Fibroblast of lung (primary cell): ENCODE measurements at regions not wholly inside any gene's neighbourhood (a gene's known extent, or its start where the extent isn't known, plus 50 kb on each side); places are given as distances from the start of the nearest gene placed in this dataset.

Experiments used
- DNase-seq, 2 donors: peaks; one replicate each; pipeline versions ENCODE4 v3.0.0 to v3.0.0-alpha.2; 2010; ENCODE audit warnings: low read depth in 2 of 2
- H2AFZ ChIP-seq: 2 replicates; pipeline ENCODE4 v1.5.1; 2012; ENCODE audit warnings: low read length, control low read depth, inconsistent platforms
- H3K27ac ChIP-seq: 2 replicates; pipeline ENCODE4 v1.5.1; 2011; ENCODE audit warnings: low read length, control low read depth; ENCODE audit not compliant: insufficient read depth
- H3K27me3 ChIP-seq: 2 replicates; pipeline ENCODE4 v1.5.1; 2011; ENCODE audit warnings: mild to moderate bottlenecking, low read length; ENCODE audit not compliant: control insufficient read depth, insufficient read depth
- H3K36me3 ChIP-seq: 2 replicates; pipeline ENCODE4 v1.5.1; 2011; ENCODE audit warnings: low read length; ENCODE audit not compliant: control insufficient read depth, insufficient read depth
- H3K4me1 ChIP-seq: 2 replicates; pipeline ENCODE4 v1.5.1; 2011; ENCODE audit warnings: low read length; ENCODE audit not compliant: control insufficient read depth, insufficient read depth; ENCODE audit errors: extremely low read depth
- H3K4me2 ChIP-seq: 2 replicates; pipeline ENCODE4 v1.5.1; 2011; ENCODE audit warnings: low read length, control low read depth; ENCODE audit not compliant: insufficient read depth; ENCODE audit errors: extremely low read depth
- H3K4me3 ChIP-seq, 4 experiments: fragments of 200-600 bp in 1 of 4; sonication (generic) in 1 of 4; replicated peaks in 1 of 4; 2 replicates each; pipeline ENCODE4 v1.5.1; 2011 to 2016; ENCODE audit warnings: low read length in 4 of 4, low read depth in 3 of 4, mild to moderate bottlenecking in 3 of 4, control low read depth in 2 of 4, inconsistent platforms in 1 of 4, mixed read lengths in 1 of 4; ENCODE audit not compliant: insufficient read depth in 1 of 4; ENCODE audit errors: control extremely low read depth in 1 of 4
- H3K79me2 ChIP-seq: 2 replicates; pipeline ENCODE4 v1.5.1; 2012; ENCODE audit warnings: mild to moderate bottlenecking, low read length, inconsistent platforms; ENCODE audit not compliant: control insufficient read depth, insufficient read depth
- H3K9ac ChIP-seq: 2 replicates; pipeline ENCODE4 v1.5.1; 2011; ENCODE audit warnings: mild to moderate bottlenecking, low read length, control low read depth; ENCODE audit not compliant: insufficient read depth
- H3K9me3 ChIP-seq: 2 replicates; pipeline ENCODE4 v1.5.1; 2012; ENCODE audit warnings: low read depth, low read length; ENCODE audit not compliant: control insufficient read depth, insufficient read depth
- H4K20me1 ChIP-seq: 2 replicates; pipeline ENCODE4 v1.5.1; 2011; ENCODE audit warnings: low read length; ENCODE audit not compliant: control insufficient read depth, insufficient read depth; ENCODE audit errors: extremely low read depth
- EZH2 ChIP-seq: IDR thresholded peaks from 2 replicates; pipeline ENCODE4 v1.5.1; 2012; ENCODE audit warnings: low read length, control low read depth, mild to moderate bottlenecking; ENCODE audit errors: missing control alignments
- TF ChIP-seq, protein P1 (sequence below), 2 donors: IDR thresholded peaks in 1 of 2; conservative IDR thresholded peaks in 1 of 2; 1 replicate in 1 of 2; 2 replicates in 1 of 2; pipeline ENCODE4 v1.5.1; 2011 to 2012; ENCODE audit warnings: low read length in 2 of 2, control low read depth in 1 of 2, inconsistent platforms in 1 of 2, low read depth in 1 of 2, mild to moderate bottlenecking in 1 of 2

DNA sequence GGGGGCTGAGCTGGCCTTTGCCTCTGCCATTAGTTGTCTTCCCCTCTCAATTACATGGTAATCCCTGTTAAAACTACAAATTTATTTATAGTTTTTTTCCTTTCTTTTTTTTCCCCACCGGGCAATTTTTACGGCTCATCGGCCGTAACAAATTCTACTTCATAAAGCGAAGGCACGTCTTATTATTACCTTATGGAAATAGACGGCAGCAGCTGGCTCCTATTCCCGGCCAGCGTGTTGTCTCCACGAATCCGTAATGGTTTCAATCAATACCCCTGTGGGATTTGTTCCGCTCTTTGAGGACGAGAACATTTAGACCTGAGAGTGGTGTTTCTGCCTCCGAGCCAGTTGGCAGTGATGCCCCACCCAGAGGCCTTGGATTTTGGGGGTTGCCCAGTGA lies 52.4 kb upstream of the IGSF21 start:
- no peaks in the 10 kb centered on the region for H3K36me3 ChIP-seq
- H3K27me3 ChIP-seq, result no peaks in the 10 kb centered on the region
- H3K9me3 ChIP-seq, result no peaks in the 10 kb centered on the region
- no peak overlapping the region for H2AFZ ChIP-seq
- H3K9ac ChIP-seq, result no peak overlapping the region
- no peak overlapping the region for H3K4me3 ChIP-seq
- no peaks in the 10 kb centered on the region for H4K20me1 ChIP-seq
- no peak for TF ChIP-seq EZH2
- TF ChIP-seq, protein P1, sequence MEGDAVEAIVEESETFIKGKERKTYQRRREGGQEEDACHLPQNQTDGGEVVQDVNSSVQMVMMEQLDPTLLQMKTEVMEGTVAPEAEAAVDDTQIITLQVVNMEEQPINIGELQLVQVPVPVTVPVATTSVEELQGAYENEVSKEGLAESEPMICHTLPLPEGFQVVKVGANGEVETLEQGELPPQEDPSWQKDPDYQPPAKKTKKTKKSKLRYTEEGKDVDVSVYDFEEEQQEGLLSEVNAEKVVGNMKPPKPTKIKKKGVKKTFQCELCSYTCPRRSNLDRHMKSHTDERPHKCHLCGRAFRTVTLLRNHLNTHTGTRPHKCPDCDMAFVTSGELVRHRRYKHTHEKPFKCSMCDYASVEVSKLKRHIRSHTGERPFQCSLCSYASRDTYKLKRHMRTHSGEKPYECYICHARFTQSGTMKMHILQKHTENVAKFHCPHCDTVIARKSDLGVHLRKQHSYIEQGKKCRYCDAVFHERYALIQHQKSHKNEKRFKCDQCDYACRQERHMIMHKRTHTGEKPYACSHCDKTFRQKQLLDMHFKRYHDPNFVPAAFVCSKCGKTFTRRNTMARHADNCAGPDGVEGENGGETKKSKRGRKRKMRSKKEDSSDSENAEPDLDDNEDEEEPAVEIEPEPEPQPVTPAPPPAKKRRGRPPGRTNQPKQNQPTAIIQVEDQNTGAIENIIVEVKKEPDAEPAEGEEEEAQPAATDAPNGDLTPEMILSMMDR (conservative IDR thresholded peaks at IDR 0.05 in 1 of 2, IDR thresholded peaks at IDR 0.05 in 1 of 2; ENCODE audit: low read depth in 1 of 2, low read length in 2 of 2), result no peak
- no peak for DNase-seq
- H3K27ac ChIP-seq, result no peak overlapping the region
- no peaks in the 10 kb centered on the region for H3K79me2 ChIP-seq
- H3K4me2 ChIP-seq, result no peak overlapping the region
- no peaks in the 10 kb centered on the region for H3K4me1 ChIP-seq

DNA sequence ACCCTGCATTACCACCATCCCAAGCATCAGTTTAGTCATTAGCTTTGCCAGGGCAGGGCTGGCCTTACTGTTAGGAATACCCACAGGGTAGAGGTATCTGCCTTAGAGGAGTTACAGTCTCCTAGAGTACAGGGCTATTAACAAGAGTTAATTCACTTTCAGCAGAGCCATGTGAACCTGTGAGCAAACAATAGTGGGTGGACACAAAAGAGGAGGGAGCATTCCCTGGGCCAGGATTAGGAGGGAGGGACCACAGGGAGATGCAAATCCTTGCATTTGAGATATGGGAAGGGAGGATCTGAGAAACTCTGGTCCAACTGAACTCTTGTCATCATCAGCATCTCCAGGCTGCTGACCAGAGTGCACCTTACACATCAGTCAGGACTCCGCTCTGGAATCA lies 51.1 kb upstream of the IGSF21 start:
- no peaks in the 10 kb centered on the region for H3K79me2 ChIP-seq
- H2AFZ ChIP-seq, result no peak overlapping the region
- H3K4me2 ChIP-seq, result no peak overlapping the region
- H3K9me3 ChIP-seq, result no peaks in the 10 kb centered on the region
- H3K27ac ChIP-seq, result no peak overlapping the region
- H3K4me1 ChIP-seq, result no peaks in the 10 kb centered on the region
- H4K20me1 ChIP-seq, result no peaks in the 10 kb centered on the region
- H3K4me3 ChIP-seq, result no peak overlapping the region
- no peak overlapping the region for H3K9ac ChIP-seq
- H3K36me3 ChIP-seq, result no peaks in the 10 kb centered on the region
- TF ChIP-seq, protein P1 (conservative IDR thresholded peaks at IDR 0.05 in 1 of 2, IDR thresholded peaks at IDR 0.05 in 1 of 2; ENCODE audit: low read depth in 1 of 2, low read length in 2 of 2), result no peak
- no peak for TF ChIP-seq EZH2
- DNase-seq, result no peak
- no peaks in the 10 kb centered on the region for H3K27me3 ChIP-seq

- no peak for TF ChIP-seq EZH2
- TF ChIP-seq, protein P1 (conservative IDR thresholded peaks at IDR 0.05 in 1 of 2, IDR thresholded peaks at IDR 0.05 in 1 of 2; ENCODE audit: low read depth in 1 of 2, low read length in 2 of 2), result no peak
- no peak overlapping the region for H3K9ac ChIP-seq
- H3K4me1 ChIP-seq, result no peaks in the 10 kb centered on the region
- H3K36me3 ChIP-seq, result no peaks in the 10 kb centered on the region
- H4K20me1 ChIP-seq, result no peaks in the 10 kb centered on the region
- no peaks in the 10 kb centered on the region for H3K9me3 ChIP-seq
- no peak overlapping the region for H2AFZ ChIP-seq
- H3K27ac ChIP-seq, result no peak overlapping the region
- H3K4me3 ChIP-seq, result no peak overlapping the region
- no peaks in the 10 kb centered on the region for H3K79me2 ChIP-seq
- H3K27me3 ChIP-seq, result no peaks in the 10 kb centered on the region
- no peak overlapping the region for H3K4me2 ChIP-seq
- DNase-seq, result no peak
Measured at GRCh38 chr1:18057623-18058022, 50.0 kb upstream of the IGSF21 start.
